ENCODE measurements at regions not wholly inside any gene's neighbourhood (a gene's known extent, or its start where the extent isn't known, plus 50 kb on each side); places are given as distances from the start of the nearest gene placed in this dataset.
"Not testable (repeated sequence)": the region's sequence is repeated elsewhere in the genome, so short reads cannot be mapped to it uniquely, and the experiment has no call there.

- no peak for DNase-seq
- TF ChIP-seq GATA1 (IDR thresholded peaks at IDR 0.05; ENCODE audit: low read depth, low read length) (no peak), POLR2A (IDR thresholded peaks at IDR 0.05; ENCODE audit: low read length) (no peak)
Observed at GRCh38 chr15:60257591-60258159, 140.1 kb downstream of the ANXA2 start.

GRCh38 chr15:60259469-60259868 is 138.3 kb downstream of the ANXA2 start:
- TF ChIP-seq POLR2A (IDR thresholded peaks at IDR 0.05; ENCODE audit: low read length) = no peak
- no peak for TF ChIP-seq GATA1 (IDR thresholded peaks at IDR 0.05; ENCODE audit: low read depth, low read length)
- no peak for DNase-seq

GRCh38 chr15:60264088-60264487 is 133.7 kb downstream of the ANXA2 start:
- no peak for DNase-seq

GRCh38 chr15:60264566-60264965 is 133.2 kb downstream of the ANXA2 start:
- no peak for DNase-seq
- TF ChIP-seq POLR2A (IDR thresholded peaks at IDR 0.05; ENCODE audit: low read length) (no peak), GATA1 (IDR thresholded peaks at IDR 0.05; ENCODE audit: low read depth, low read length) (no peak)

More at GRCh38 chr15:60264088-60264487, 133.7 kb downstream of the ANXA2 start:
- TF ChIP-seq GATA1 (IDR thresholded peaks at IDR 0.05; ENCODE audit: low read depth, low read length) (no peak), POLR2A (IDR thresholded peaks at IDR 0.05; ENCODE audit: low read length) (no peak)

- no peak for DNase-seq
Observed at GRCh38 chr15:60265057-60265456, 132.7 kb downstream of the ANXA2 start.

GRCh38 chr15:60272623-60273022 is 125.2 kb downstream of the ANXA2 start:
- TF ChIP-seq GATA1 (IDR thresholded peaks at IDR 0.05; ENCODE audit: low read depth, low read length) = no peak
- no peak for DNase-seq

More at GRCh38 chr15:60265057-60265456, 132.7 kb downstream of the ANXA2 start:
- TF ChIP-seq POLR2A (IDR thresholded peaks at IDR 0.05; ENCODE audit: low read length) = no peak
- TF ChIP-seq GATA1 (IDR thresholded peaks at IDR 0.05; ENCODE audit: low read depth, low read length) = no peak

GRCh38 chr15:60275624-60276023 is 122.2 kb downstream of the ANXA2 start:
- no peak for TF ChIP-seq POLR2A (IDR thresholded peaks at IDR 0.05; ENCODE audit: low read length)
- no peak for TF ChIP-seq GATA1 (IDR thresholded peaks at IDR 0.05; ENCODE audit: low read depth, low read length)
- no peak for DNase-seq

GRCh38 chr15:60278879-60279278 is 118.9 kb downstream of the ANXA2 start:
- no peak for DNase-seq
- no peak for TF ChIP-seq GATA1 (IDR thresholded peaks at IDR 0.05; ENCODE audit: low read depth, low read length)
- no peak for TF ChIP-seq POLR2A (IDR thresholded peaks at IDR 0.05; ENCODE audit: low read length)

- TF ChIP-seq GATA1 (IDR thresholded peaks at IDR 0.05; ENCODE audit: low read depth, low read length) = no peak
- no peak for TF ChIP-seq POLR2A (IDR thresholded peaks at IDR 0.05; ENCODE audit: low read length)
- no peak for DNase-seq
Observed at GRCh38 chr15:60280259-60280658, 117.5 kb downstream of the ANXA2 start.

GRCh38 chr15:60283936-60284335 is 113.8 kb downstream of the ANXA2 start:
- DNase-seq = no peak
- no peak for TF ChIP-seq GATA1 (IDR thresholded peaks at IDR 0.05; ENCODE audit: low read depth, low read length)
- no peak for TF ChIP-seq POLR2A (IDR thresholded peaks at IDR 0.05; ENCODE audit: low read length)

- not testable (repeated sequence) for DNase-seq
Observed at GRCh38 chr15:60295901-60296300, 101.9 kb downstream of the ANXA2 start.

GRCh38 chr15:60297047-60297446 is 100.7 kb downstream of the ANXA2 start:
- TF ChIP-seq POLR2A (IDR thresholded peaks at IDR 0.05; ENCODE audit: low read length) = no peak
- TF ChIP-seq GATA1 (IDR thresholded peaks at IDR 0.05; ENCODE audit: low read depth, low read length) = no peak

More at GRCh38 chr15:60297047-60297446, 100.7 kb downstream of the ANXA2 start:
- no peak for DNase-seq

All from erythroblast (primary cell).